ENCODE measurements at regions not wholly inside any gene's neighbourhood (a gene's known extent, or its start where the extent isn't known, plus 50 kb on each side); places are given as distances from the start of the nearest gene placed in this dataset.

DNA sequence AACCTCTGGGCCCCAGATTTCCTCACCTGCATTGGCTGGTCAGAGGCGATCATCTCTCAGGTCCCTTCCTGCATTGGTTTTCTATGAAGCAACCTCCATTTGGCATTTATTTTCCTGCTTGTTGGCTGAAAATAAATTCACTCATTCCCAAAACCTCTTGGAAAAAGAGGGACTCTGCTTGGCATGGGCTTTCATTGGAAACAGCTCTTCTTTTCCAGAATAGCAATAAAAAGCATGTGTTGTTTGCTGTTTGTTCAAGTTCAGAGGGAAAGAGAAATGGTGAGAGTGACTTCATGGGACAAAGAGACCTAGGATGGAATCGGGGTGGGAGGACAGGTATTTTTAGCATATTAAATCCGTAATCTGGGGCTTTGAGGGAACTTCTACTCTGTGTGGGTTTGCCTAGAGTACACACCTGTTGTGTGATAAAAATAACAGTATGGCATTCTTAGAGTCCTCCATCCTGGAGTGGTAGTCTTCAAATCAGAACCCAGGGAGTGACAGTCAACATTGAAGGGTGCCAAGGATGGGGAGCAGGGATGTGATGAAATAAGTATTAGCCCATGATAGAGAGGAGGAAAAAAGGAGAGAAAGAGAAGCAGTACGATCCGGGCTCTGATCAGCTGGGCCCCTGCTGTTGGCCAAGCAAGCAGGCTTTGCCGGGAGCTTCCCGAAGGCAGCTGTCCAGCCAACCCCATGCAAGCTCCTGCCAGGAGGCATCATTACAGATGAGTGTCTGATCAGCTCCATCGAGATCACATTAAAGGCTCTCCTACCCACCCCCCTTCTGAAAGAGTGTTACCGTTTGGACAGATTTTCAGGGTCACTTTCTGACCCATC lies 131.9 kb upstream of the NFIA start:
- no peak for TF ChIP-seq CREB1 (CRISPR knock-in tag; IDR thresholded peaks at IDR 0.05)
- TF ChIP-seq, protein P1, sequence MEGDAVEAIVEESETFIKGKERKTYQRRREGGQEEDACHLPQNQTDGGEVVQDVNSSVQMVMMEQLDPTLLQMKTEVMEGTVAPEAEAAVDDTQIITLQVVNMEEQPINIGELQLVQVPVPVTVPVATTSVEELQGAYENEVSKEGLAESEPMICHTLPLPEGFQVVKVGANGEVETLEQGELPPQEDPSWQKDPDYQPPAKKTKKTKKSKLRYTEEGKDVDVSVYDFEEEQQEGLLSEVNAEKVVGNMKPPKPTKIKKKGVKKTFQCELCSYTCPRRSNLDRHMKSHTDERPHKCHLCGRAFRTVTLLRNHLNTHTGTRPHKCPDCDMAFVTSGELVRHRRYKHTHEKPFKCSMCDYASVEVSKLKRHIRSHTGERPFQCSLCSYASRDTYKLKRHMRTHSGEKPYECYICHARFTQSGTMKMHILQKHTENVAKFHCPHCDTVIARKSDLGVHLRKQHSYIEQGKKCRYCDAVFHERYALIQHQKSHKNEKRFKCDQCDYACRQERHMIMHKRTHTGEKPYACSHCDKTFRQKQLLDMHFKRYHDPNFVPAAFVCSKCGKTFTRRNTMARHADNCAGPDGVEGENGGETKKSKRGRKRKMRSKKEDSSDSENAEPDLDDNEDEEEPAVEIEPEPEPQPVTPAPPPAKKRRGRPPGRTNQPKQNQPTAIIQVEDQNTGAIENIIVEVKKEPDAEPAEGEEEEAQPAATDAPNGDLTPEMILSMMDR (IDR thresholded peaks at IDR 0.05): no peak
- TF ChIP-seq, protein P2, sequence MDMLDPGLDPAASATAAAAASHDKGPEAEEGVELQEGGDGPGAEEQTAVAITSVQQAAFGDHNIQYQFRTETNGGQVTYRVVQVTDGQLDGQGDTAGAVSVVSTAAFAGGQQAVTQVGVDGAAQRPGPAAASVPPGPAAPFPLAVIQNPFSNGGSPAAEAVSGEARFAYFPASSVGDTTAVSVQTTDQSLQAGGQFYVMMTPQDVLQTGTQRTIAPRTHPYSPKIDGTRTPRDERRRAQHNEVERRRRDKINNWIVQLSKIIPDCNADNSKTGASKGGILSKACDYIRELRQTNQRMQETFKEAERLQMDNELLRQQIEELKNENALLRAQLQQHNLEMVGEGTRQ (CRISPR knock-in tag; IDR thresholded peaks at IDR 0.05): no peak
